ENCODE measurements at regions not wholly inside any gene's neighbourhood (a gene's known extent, or its start where the extent isn't known, plus 50 kb on each side); places are given as distances from the start of the nearest gene placed in this dataset.

DNA sequence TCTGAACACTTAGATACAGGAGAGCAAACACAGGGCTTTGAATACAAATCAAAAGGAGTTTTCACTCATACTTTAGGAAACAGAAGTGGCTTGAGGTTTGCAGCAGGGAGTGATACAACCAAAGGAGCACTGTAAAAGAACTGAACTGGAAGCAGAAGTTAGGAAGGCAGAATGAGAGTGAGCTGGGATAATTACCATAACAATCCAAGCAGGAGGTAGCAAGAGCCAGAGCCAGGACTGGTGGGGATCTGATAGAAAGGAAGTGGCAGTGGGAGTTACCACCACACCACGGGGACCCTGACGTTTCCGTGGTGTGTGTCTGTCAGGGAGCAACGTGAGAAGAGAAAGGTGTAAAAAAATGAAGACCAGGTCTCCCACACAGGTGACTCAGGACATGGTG is 81.3 kb upstream of the EPB41L3 start:
- Mint-ChIP-seq H3K27me3 (ENCODE audit: unreplicated experiment) (peaks cover 7% of the 10 kb centered on the region), H3K4me1 (ENCODE audit: low read depth, unreplicated experiment) (no peaks in the 10 kb centered on the region), H3K4me3 (ENCODE audit: unreplicated experiment) (no peak overlapping the region), H3K36me3 (ENCODE audit: unreplicated experiment) (no peaks in the 10 kb centered on the region), H3K27ac (ENCODE audit: unreplicated experiment) (no peak overlapping the region), H3K9me3 (ENCODE audit: unreplicated experiment) (peaks cover 3% of the 10 kb centered on the region)
- DNase-seq, result no peak
- TF ChIP-seq, protein P1, sequence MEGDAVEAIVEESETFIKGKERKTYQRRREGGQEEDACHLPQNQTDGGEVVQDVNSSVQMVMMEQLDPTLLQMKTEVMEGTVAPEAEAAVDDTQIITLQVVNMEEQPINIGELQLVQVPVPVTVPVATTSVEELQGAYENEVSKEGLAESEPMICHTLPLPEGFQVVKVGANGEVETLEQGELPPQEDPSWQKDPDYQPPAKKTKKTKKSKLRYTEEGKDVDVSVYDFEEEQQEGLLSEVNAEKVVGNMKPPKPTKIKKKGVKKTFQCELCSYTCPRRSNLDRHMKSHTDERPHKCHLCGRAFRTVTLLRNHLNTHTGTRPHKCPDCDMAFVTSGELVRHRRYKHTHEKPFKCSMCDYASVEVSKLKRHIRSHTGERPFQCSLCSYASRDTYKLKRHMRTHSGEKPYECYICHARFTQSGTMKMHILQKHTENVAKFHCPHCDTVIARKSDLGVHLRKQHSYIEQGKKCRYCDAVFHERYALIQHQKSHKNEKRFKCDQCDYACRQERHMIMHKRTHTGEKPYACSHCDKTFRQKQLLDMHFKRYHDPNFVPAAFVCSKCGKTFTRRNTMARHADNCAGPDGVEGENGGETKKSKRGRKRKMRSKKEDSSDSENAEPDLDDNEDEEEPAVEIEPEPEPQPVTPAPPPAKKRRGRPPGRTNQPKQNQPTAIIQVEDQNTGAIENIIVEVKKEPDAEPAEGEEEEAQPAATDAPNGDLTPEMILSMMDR (IDR thresholded peaks at IDR 0.05; ENCODE audit: partially characterized antibody, unreplicated experiment), result no peak

DNA sequence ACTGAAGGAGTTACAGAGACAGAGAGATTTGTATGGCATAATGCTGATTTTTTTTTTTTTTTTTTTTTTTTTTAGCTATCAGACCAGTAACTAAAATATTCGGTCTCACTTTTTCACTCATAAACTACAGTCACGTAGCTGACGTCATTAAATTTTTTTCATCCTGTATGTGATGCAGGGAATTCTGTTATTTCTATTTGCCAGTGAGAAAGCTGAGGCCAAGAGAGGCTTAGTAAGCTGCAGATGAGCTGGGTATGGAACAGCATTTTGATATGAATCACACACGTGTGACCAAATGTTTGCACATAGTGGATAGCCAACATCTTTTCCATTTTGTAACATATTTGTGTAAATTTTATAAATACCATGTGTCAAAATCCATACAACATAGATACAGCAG is 79.1 kb upstream of the EPB41L3 start:
- H3K27ac Mint-ChIP-seq (ENCODE audit: unreplicated experiment), result no peak overlapping the region
- H3K36me3 Mint-ChIP-seq (ENCODE audit: unreplicated experiment), result no peaks in the 10 kb centered on the region
- no peak overlapping the region for H3K4me3 Mint-ChIP-seq (ENCODE audit: unreplicated experiment)
- no peak for DNase-seq
- peaks cover 3% of the 10 kb centered on the region for H3K27me3 Mint-ChIP-seq (ENCODE audit: unreplicated experiment)
- no peaks in the 10 kb centered on the region for H3K4me1 Mint-ChIP-seq (ENCODE audit: low read depth, unreplicated experiment)
- H3K9me3 Mint-ChIP-seq (ENCODE audit: unreplicated experiment), result no peaks in the 10 kb centered on the region
- TF ChIP-seq, protein P1 (IDR thresholded peaks at IDR 0.05; ENCODE audit: partially characterized antibody, unreplicated experiment), result no peak

DNA sequence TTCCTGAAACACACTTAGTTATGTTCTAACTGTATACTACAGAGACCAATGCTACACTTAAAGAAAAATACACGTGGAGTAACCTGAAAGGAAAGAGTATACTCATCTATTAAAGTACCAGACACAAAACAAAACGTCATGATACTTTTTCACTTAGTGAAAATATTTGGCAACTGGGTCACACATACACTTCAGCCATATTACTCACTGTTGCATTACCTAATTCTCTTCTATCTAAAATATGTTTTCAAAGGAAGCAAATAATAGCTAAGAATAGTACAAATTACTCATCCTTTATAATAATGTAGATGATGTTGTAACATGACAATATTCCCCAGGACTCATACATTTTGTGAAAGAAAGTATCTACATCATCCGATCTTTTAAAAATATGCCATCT is 76.5 kb upstream of the EPB41L3 start:
- no peak overlapping the region for H3K27ac Mint-ChIP-seq (ENCODE audit: unreplicated experiment)
- H3K4me3 Mint-ChIP-seq (ENCODE audit: unreplicated experiment), result no peak overlapping the region
- no peaks in the 10 kb centered on the region for H3K36me3 Mint-ChIP-seq (ENCODE audit: unreplicated experiment)
- DNase-seq, result no peak
- TF ChIP-seq, protein P1 (IDR thresholded peaks at IDR 0.05; ENCODE audit: partially characterized antibody, unreplicated experiment), result no peak
- no peaks in the 10 kb centered on the region for H3K4me1 Mint-ChIP-seq (ENCODE audit: low read depth, unreplicated experiment)
- H3K9me3 Mint-ChIP-seq (ENCODE audit: unreplicated experiment), result no peaks in the 10 kb centered on the region
- peaks cover 6% of the 10 kb centered on the region for H3K27me3 Mint-ChIP-seq (ENCODE audit: unreplicated experiment)

DNA sequence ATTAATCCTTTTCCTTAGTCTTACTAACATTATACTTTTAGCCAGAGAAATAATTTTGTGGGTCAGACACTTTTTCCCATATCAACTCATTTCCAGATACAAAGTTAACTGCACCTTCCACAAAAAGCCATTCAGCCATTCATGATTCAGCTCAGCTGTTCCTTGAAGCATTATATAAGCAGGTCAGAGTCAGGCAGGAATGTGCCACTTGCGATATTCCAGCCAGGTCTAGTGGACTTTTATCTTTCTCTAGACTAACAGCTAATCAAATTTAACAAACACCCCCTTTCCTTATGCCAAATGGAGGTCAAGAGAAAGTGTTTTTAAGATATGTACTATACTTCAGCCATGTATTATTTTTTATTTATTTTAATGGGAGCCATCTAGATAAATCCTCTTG is 75.6 kb upstream of the EPB41L3 start:
- TF ChIP-seq, protein P1 (IDR thresholded peaks at IDR 0.05; ENCODE audit: partially characterized antibody, unreplicated experiment), result no peak
- no peak overlapping the region for H3K27ac Mint-ChIP-seq (ENCODE audit: unreplicated experiment)
- no peaks in the 10 kb centered on the region for H3K36me3 Mint-ChIP-seq (ENCODE audit: unreplicated experiment)
- H3K4me1 Mint-ChIP-seq (ENCODE audit: low read depth, unreplicated experiment), result no peaks in the 10 kb centered on the region
- H3K27me3 Mint-ChIP-seq (ENCODE audit: unreplicated experiment), result peaks cover 6% of the 10 kb centered on the region
- no peak for DNase-seq
- no peaks in the 10 kb centered on the region for H3K9me3 Mint-ChIP-seq (ENCODE audit: unreplicated experiment)
- H3K4me3 Mint-ChIP-seq (ENCODE audit: unreplicated experiment), result no peak overlapping the region

DNA sequence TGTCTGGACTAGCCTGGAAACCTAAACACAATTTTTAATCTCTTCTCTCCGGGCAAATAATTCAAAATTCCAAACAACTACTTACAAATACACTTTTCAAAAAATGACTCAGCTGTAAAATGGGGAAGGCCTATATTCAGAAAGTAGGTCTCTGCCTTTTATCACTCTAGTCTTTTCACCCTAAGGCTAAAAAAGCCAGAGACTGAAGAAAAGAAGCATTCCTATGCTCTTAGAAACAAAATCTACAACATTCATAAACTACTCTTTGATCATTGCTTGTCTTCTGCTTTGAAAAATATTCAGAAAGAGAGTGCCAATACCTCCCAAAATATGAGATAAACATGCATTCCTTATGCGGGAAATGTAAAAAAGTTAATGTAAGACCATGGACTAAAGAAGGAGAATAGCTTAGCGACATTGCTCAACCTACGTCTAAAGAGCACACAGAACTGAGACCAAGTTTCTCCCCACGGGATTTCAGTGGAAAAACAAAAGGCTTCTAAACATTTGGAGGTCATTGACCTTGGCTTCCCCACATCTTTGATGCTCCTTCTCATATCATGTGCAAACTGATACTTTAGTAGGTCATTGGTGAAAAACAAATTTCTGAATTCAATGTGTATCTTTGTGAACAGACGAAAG is 74.4 kb upstream of the EPB41L3 start:
- Mint-ChIP-seq H3K4me1 (ENCODE audit: low read depth, unreplicated experiment) (no peaks in the 10 kb centered on the region), H3K36me3 (ENCODE audit: unreplicated experiment) (no peaks in the 10 kb centered on the region), H3K27ac (ENCODE audit: unreplicated experiment) (no peak overlapping the region), H3K9me3 (ENCODE audit: unreplicated experiment) (no peaks in the 10 kb centered on the region), H3K4me3 (ENCODE audit: unreplicated experiment) (no peak overlapping the region), H3K27me3 (ENCODE audit: unreplicated experiment) (peaks cover 6% of the 10 kb centered on the region)
- DNase-seq, result no peak
- TF ChIP-seq, protein P1 (IDR thresholded peaks at IDR 0.05; ENCODE audit: partially characterized antibody, unreplicated experiment), result no peak
